GM12864 (cell line): ENCODE measurements at regions not wholly inside any gene's neighbourhood (a gene's known extent, or its start where the extent isn't known, plus 50 kb on each side); places are given as distances from the start of the nearest gene placed in this dataset.
"Not testable (repeated sequence)": the region's sequence is repeated elsewhere in the genome, so short reads cannot be mapped to it uniquely, and the experiment has no call there.

Experiments used
- DNase-seq: peaks from one replicate; pipeline ENCODE4 v3.0.0-alpha.2; 2011; ENCODE audit warnings: low read depth
- H3K4me3 ChIP-seq: 2 replicates; pipeline ENCODE4 v1.5.1; 2011; ENCODE audit warnings: mild to moderate bottlenecking, low read depth, low read length, control low read depth
- TF ChIP-seq, protein P1 (sequence below): IDR thresholded peaks from 2 replicates; pipeline ENCODE4 v1.5.1; 2011; ENCODE audit warnings: low read depth, mild to moderate bottlenecking, moderate library complexity, low read length, control low read depth, inconsistent platforms; ENCODE audit errors: missing control alignments

DNA sequence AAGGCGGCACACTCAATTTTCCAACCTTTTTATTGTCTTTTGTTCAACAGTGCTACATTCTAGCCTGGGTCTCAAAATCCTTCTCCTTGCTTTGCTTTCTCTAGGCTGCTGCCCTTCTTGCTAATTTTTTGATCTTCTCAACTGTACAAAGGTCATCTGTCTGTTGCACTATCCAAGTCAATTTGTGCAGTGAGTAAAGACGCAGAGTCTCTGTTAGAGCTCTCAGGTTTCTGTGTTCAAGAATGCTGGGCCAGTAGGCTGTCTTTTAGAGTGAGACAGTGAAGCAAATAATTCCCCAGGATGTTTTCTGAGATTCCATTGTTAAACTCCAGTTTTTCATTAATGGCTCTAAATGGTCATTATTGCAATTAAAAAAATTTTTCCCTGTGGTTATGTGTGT, 255.7 kb upstream of the ACTBL2 start:
- DNase-seq: no peak
- H3K4me3 ChIP-seq: no peak overlapping the region
- TF ChIP-seq, protein P1, sequence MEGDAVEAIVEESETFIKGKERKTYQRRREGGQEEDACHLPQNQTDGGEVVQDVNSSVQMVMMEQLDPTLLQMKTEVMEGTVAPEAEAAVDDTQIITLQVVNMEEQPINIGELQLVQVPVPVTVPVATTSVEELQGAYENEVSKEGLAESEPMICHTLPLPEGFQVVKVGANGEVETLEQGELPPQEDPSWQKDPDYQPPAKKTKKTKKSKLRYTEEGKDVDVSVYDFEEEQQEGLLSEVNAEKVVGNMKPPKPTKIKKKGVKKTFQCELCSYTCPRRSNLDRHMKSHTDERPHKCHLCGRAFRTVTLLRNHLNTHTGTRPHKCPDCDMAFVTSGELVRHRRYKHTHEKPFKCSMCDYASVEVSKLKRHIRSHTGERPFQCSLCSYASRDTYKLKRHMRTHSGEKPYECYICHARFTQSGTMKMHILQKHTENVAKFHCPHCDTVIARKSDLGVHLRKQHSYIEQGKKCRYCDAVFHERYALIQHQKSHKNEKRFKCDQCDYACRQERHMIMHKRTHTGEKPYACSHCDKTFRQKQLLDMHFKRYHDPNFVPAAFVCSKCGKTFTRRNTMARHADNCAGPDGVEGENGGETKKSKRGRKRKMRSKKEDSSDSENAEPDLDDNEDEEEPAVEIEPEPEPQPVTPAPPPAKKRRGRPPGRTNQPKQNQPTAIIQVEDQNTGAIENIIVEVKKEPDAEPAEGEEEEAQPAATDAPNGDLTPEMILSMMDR: no peak

DNA sequence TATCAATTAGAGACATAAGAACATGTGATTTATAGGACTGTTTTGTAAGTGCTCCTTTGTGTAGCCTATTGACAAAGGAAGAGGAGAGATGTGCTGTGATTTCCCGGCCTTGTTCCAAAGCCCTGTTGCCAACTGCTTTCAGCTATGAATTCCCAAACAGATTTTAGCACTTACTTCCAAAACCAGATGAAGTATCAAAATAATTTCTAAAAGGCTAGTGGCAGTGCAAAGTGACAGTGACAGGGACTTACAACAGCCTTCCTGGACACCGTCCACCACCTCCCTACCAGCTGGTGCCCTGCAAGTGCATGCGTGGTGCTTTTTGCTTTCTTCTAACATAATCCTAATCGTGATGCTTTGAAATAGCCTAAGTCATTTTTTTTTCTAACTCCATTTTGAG, 254.1 kb upstream of the ACTBL2 start:
- DNase-seq: no peak
- TF ChIP-seq, protein P1: no peak
- no peak overlapping the region for H3K4me3 ChIP-seq

DNA sequence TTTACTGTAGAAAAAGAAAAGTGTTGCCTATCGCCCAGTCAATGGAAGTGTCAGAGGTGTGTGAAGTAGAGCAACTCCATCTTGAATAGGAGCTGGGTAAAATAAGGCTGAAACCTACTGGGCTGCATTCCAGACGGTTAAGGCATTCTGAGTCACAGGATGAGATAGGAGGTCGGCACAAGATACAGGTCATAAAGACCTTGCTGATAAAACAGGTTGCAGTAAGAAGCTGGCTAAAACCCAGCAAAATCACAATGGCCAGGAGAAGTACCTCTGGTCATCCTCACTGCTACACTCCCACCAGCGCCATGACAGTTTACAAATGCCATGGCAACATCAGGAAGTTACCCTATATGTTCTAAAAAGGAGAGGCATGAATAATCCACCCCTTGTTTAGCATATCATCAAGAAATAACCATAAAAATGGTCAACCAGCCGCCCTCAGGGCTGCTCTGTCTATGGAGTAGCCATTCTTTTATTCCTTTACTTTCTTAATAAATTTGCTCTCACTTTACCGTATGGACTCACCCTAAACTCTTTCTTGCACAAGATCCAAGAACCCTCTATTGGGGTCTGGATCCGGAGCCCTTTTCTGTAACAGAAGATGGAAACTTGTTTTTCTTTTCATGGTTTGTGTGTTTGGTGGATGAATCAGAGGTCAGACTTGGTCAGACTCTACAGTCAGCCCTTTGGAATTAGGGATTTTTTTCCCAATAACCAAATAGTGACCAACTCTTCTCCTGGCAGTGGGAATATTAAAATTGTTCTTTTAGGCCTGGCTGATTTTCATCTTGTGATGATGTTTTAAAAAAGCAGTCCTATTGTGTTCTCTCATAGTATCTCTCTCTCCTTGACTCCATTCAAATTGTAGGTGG, 252.9 kb upstream of the ACTBL2 start:
- H3K4me3 ChIP-seq, DNase-seq: not testable (repeated sequence)

DNA sequence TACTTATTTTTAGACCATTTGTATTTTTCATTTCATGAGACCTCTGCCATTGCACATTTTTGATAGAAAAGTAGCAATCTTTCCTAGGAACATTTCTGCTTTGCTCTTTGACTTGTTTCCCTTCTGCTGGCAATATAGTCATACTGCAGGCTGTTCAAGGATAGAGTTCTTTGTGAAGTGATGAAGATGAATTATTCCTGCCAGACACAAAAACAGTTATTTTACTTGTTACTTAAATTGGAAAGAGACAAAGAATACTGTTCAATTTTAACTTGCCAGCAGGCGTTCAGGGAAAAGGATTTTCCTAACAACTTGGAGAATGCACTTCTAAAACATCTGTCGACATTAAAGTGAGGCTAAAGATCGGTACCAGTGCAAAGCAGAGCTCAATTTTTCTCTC, 251.7 kb upstream of the ACTBL2 start:
- DNase-seq: no peak
- TF ChIP-seq, protein P1: no peak
- no peak overlapping the region for H3K4me3 ChIP-seq

GRCh38 chr5:57727591-57727990, 245.0 kb upstream of the ACTBL2 start:
- TF ChIP-seq, protein P1: no peak
- H3K4me3 ChIP-seq: no peak overlapping the region
- no peak for DNase-seq

- H3K4me3 ChIP-seq: no peak overlapping the region
- no peak for DNase-seq
- TF ChIP-seq, protein P1: no peak
These were observed 243.3 kb upstream of the ACTBL2 start for GRCh38 chr5:57725658-57726504.

- TF ChIP-seq, protein P1: no peak
- H3K4me3 ChIP-seq: no peak overlapping the region
- DNase-seq: no peak
These were observed 242.2 kb upstream of the ACTBL2 start for GRCh38 chr5:57724836-57725235.
